ENCODE measurements at regions not wholly inside any gene's neighbourhood (a gene's known extent, or its start where the extent isn't known, plus 50 kb on each side); places are given as distances from the start of the nearest gene placed in this dataset.

GRCh38 chr5:18772475-18772874 is 1138.2 kb downstream of the TAF11L14 start:
- TF ChIP-seq CTCF (IDR thresholded peaks at IDR 0.05) (no peak), POLR2AphosphoS5 (IDR thresholded peaks at IDR 0.05; ENCODE audit: insufficient read depth in 1 of 2, low read depth in 1 of 2) (no peak)

All from vagina (tissue), 2 donors.